HG02763 (cell line): ENCODE measurements at regions not wholly inside any gene's neighbourhood (a gene's known extent, or its start where the extent isn't known, plus 50 kb on each side); places are given as distances from the start of the nearest gene placed in this dataset.

Experiments
- ATAC-seq: cut with Tn5 transposase; IDR thresholded peaks from one replicate; pipeline ENCODE4 v1.9.1; 2021; ENCODE audit warnings: mild to moderate bottlenecking, moderate library complexity; ENCODE audit not compliant: unreplicated experiment

DNA sequence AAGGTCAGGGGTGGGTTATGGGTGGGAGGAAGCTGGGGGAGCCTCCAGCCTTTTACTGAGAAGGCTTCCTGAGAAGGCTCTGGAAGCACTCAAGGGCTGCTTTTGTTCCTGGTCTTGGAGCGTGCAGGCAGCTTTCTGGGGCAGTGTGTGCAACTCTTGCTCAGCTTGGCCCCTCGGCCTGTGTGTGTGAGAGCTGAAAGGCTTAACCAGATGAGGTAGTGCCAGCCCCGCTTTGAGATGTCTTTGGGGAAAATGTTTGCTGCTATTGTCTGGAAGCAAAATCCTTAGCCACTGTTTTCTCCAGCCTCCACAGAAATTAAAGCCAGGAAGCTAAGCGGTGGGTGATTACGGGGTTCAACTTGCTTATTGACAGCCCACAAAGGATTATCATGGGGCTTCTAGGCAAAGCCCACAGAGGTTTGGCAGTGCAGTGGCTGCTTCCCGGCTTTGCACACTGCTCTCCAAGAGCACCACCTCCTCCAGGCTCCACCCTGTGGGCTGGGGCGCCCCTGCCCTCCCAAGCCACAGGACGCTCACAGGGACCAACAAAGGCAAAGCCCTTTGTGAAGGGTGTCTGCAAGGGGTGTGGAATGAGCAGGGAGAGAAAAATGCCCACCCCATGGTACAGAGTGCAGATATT, 121.7 kb upstream of the TLE3 start:
- no peak for ATAC-seq

DNA sequence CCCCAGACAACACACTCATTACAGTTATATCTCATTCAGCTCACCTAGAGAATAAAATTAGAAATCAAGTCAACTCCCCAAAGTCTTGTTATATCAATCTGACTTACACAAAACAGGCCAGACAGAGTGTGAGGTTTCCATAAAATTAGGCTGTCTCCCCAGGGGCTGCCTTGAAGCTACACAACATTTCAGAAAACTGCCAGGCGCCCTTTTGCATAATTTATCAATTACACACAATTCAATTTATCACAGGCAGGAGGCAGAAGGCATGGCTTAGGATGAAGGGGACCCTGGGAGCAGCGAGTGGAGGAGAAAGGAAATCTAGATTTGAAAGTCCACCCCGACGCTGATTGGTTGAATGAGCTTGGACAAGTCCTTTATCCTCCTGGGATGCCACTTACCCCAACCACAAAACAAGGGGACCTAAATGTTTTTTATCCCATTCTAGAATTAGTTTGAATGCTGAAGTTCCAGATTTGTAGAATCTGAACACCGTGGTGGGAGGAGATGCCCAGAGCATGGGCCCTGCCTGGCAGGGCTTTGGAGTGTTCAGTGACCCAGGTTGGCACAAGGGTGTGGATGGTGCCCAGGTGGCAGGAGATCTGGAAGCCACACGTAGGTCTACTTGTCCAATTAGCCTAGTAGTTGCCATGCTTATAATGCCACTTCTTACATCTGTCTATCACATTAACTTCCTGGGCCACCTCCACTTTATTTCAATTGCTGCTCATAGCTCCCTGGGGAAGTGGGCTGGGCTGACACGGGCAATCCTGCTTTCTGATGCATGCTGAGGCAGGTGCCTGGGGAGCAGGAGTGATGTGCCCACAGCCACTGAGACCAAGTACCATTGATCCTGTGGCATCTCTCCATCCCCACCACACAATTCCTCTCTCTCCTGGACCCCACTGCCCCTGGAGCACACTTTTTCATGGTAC, 119.8 kb upstream of the TLE3 start:
- ATAC-seq = no peak

DNA sequence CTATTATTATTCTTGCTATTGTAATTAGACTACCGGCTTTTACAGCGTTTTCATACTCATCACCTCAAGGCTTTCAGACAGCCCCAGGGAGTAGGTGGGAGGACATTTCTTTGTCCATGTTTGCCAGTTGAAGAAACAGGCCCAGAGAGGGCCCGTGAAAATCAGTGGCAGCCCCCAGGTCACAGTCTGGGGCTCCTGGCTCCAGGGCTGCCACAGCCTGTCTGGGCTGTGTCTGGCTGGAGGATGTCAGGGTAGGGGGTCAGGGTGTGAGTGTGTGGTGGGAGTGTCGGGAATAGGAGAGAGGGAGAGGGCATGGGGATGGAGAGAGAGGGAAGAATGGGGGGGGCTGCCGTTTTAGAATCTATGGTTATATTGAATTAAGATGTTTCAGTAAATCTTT, 118.2 kb upstream of the TLE3 start:
- no peak for ATAC-seq

DNA sequence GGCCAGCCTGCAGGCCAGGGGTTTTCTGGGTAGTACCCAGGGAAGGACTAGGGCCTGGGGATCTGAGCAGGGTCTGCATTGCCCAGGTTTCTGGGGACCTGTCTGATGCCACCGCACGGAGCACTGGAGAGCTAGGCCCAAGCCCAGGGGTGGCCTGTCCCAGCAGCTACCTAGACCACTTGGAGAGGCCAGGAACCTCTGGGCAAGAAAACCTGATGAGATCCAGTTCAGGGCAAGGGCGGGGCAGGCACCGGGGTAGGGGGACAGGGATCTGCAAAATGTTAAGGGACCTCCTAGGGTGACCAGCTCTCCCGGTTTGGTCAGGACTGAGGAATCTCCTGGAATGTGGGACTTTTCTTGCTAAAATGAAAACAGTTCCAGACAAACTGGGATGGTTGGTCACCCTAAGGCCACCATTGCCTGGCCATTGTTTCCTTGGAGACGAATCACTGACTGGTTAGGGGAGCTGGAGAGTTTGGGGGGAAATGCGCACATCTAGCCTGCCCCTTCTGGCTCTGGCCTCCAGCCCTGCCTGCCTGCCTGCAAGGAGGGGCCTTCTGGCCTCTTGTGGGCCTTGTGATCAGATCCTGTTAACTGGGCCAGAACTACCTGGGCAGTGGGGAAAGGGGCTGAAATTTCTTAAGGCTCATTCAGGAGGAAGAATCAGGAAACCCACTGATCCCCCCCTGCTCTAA, 117.4 kb upstream of the TLE3 start:
- ATAC-seq = no peak

DNA sequence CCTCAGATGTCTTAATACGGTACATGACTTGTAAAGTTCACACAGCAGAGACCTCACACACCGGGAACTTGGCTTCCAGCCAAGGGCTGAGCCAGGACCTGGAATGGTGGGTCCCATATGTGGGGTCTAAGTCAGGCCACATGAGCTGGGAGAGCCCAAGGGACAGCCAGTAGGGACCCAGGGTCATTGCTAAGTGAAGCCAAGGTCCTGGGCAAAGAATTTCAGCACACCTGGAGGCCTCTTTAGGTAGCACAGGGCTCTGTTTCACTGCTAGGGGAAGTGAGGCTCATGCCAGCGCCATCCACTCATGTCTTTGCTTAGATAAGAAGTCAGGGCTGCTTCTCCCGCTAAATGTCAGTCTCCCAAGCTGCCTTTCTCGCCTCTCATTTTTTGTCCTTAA, 116.6 kb upstream of the TLE3 start:
- no peak for ATAC-seq

DNA sequence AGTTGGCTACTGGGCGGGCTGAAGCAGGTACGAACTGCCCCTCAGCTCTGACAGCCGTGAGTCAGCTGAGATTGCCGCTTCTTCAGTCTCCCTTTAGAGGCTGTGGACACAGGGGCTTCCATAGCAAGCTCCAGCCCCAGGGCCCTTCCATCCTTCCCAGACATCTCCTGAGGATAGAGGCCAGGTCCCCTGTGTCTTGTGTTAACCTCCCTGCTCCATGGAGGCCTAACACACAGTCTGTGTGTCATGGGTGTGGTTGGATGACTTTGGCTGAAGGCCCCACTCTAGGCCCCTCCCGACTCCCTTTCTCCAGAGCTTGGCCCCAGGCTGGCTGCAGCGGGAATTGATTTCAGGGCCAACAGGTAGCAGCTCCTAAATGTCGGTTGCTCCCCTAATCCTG, 116.1 kb upstream of the TLE3 start:
- ATAC-seq = no peak

DNA sequence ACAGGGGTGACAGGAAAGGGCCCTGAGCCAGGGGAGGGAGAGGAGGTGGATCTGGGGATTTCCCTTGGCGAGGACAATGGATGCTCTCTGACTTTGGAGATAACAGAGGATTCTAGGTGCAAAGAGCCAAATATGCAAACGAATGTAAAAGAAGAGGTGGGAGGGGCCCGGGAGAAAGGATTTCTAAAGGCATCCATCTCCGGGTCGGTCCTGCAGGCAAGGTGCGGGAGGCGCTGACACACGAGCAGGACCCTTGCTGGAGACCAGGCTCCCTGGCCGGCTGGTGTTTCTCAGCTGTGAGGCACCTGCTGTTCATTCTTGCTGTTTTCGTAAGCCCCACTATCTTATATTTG, 115.2 kb upstream of the TLE3 start:
- ATAC-seq = no peak

DNA sequence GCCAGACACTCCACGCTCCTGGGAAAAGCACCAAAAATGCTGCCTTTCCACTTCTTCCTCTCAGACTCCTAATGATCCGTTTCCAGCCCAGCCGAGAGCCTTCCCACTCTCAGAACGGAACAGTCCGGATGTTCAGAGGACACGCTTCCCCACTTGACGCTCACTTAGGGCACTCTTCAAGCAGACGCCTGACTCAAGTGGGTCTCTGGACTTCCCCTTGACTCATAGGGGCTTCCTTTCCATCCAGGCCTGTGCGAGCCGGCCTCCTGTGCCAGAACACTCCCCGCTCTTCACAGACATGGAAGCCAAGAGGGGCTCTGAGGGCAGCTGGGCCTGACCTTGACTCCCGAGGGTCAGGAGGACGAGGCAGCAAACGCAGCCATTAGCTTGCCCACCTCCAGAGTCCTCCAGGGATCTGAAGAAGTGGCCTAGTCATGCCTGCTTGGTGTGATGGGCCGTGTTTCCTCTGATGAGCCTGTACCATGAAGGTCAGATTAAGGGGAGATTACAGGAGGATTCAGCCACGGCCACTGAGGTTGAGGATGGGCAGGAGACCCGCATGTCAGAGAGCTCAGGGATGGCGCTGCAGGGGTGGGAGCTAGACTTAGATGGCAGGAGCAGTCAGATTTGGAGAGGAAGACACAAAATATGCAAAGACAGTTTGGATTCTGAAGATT, 114.7 kb upstream of the TLE3 start:
- ATAC-seq = no peak

DNA sequence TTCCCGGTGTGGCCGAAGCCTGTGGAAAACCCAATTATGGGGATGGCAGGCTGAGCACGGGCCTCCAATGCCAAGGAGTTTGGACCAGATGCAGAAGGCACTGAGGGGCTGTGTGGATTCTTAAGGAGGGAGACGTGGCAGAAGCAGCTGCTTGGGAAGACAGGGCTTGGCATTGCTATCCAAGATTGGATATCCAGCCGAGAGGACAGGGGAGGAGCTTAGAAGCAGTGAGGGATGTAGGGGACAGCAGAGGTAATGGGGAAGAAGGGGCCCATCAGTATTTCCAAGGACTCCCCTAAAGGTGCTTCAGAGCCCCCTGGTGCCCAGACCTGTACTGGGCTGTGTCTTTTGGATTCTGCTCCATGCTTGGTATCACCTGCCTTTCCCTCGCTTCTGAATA, 112.8 kb upstream of the TLE3 start:
- no peak for ATAC-seq

DNA sequence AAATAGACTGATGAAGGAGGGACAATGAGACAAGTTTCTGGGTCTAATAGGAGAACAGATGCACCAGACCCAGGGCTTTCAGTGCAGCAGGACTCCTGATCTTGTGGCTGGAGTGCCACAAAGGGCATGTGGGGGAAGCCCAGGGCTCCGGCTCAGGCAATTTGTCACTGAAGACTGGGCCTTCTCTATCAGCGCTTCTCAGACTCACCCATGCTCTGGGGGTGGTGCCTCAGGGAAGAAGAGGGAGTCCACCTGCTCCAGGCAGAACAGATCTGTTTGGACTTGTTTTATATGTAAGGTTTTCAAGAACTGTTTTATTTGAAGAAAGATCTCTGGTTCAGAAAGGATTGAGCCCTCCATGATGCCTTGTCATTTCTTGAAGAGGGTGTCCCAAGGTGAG, 112.4 kb upstream of the TLE3 start:
- no peak for ATAC-seq

DNA sequence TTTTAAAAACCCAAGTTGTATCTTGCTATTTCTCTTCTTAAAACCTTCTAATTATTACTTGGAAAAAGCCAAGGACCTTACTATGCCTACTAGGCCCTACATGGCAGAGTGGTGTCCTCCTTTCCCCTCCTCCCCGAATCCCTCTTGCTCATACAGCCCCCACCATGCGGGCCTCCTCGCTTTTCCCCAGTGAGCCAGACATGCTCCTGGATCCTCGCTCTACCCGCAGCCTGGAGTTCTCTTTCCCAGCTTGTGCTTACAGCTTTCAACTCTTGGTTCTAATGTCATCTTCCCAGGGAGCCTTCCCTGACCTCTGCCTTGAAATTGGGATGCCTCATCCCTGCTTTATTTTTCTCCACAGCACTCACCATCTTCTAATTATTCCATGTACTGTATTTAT, 111.8 kb upstream of the TLE3 start:
- no peak for ATAC-seq

DNA sequence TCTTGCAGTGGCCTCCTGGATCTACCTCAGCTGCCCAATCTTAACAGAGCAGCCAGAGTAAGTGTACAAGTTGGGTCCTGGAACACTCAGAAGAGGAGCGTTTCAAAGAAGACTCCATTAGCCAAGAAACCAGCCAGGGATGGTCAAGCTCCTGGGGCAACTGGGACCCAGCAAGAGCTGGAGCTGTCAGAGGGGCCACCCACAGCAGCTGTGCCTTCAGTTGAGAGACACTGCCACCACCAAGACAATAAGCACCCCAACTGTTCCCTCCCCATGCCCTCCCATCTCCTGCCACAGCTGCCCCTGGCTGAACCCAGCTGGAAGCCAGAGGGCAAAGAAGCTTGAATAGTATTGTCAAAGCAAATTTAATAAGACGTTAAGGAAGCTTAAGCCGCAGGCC, 110.6 kb upstream of the TLE3 start:
- no peak for ATAC-seq

DNA sequence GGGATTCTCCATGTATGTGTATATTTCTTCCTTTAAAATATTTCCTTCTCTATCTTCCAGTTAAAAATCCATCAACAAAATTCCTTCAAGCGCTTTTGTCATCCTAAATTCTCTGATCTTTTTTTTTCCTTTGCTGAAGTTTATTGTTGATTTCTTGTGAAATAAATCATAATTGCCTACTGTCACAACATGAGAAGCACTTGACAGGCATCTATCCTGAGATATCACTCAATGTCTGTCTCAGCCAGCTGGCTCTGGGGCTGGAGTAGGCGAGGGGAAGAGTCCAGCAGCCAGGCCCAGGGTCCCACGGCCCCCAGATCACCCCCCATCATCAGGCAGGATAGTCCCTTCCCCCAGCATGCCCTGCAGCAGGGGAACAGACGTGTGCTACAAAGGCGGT, 109.0 kb upstream of the TLE3 start:
- ATAC-seq = no peak

DNA sequence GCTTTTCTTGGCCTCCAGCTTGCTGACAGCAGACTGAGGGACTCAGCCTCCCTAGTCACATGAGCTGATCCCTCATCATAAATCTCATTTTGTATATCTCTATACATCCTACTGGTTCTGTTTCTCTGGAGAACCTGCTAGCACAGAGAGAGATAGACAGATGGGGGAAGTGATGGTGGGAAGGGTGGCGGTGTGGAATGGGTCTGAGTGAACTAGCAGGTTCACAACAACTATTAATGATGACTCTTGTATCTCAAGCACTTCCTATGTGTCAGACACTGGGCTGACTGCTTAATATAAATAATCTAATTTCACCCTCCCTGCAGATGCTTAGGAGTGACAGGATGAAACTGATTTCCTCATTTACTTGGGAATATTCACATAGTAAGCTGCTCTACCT, 106.9 kb upstream of the TLE3 start:
- no peak for ATAC-seq

DNA sequence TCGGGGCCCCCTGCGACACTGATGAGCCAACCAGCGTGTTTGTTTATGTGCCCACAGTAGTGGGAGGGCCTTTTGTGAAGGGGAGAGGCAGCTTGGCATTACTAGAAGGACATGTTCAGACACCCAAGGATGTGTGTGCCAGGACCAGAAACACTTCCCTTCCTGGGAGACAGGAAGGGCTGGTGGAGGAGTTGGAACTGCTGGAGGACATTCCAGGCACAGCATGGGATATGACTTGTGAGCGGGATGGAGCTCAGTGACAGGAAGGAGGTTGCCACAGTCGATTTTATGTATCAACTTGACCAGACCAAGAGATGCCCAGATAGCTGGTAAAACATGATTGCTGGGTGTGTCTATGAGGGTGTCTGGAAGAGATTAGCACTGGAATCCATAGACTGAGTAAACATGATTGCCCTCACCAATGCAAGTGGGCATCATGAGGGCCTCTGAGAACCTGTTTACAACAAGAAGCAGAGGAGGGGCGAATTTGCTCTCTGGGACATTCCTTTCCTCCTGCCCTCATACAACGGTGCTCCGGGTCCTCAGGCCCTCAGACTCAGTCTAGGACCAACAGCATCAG, 106.4 kb upstream of the TLE3 start:
- no peak for ATAC-seq

DNA sequence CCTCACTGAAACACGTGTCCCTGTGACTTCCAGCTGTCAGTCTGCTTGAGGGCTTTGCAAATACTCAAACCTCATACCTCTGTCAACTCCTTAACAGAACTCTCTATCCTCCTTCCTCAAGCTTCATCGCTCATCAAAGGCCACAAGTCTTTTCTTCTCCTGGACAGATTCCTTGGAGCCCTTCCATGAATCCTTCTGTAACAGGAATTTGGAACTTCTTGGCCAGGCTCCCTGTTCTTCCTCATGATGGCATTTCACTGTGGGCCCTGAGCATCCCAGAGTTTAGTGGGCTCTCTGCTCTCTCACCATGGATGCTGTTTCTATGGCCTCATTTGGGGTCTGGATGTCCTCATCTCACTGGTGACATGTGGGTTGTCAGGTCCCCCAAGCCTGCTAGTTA, 105.0 kb upstream of the TLE3 start:
- no peak for ATAC-seq

DNA sequence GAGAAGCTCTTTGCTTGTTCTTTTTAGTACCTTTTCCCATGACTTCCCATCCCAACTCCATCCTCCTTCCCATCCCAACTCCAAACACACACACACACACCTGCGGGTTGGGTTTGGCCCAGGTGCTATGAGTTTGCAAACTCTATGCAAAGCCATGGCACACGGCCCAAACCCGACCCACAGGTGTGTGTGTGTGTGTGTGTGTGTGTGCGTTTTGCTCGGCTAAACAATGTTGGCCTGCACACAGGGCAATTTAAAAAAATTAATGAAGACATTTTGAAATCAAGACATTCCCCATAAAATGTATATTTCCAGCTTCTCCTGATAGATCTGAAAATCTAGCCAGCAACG, 103.7 kb upstream of the TLE3 start:
- ATAC-seq = no peak

DNA sequence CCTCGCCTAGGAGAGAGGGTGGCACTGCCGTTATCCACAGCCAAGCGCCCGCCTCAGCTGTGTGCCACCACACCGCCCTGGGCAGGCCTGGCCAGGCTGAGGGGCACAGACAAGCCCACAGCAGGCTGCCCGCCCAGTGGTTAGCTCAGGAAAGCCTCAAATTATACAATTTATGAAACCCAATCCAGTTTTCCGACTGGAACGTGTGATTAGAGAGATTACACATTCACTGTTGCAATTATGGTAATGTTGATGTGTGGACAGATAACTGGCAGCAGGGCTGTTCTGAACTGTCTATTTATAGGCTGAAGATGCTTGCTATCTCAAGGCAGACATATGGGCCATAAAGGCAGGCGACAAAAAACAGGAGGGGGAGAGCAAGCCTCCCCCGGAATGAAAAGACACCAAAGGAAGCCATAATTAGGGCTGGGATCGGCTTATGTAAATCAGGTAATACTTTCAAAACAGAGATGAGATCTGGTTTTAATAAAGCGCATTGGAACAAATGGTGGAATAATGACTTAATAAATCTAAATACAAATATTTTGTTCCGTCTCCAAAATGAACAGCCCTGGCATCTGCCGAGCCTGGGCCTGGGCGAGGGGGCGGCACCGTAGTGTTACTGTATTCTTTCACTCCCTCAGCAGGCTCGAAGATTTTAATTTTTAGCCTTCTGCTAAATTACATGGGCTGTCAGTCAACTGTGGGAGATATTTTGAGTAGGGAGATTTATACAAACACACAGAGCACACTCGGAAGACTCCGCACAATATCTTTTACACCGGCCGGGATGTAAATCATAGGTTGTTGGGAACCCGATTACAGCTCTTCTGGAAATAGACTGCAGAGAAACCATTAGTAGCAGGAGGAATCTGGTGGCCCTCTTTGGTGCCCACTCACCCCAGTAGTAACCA, 103.1 kb upstream of the TLE3 start:
- no peak for ATAC-seq

DNA sequence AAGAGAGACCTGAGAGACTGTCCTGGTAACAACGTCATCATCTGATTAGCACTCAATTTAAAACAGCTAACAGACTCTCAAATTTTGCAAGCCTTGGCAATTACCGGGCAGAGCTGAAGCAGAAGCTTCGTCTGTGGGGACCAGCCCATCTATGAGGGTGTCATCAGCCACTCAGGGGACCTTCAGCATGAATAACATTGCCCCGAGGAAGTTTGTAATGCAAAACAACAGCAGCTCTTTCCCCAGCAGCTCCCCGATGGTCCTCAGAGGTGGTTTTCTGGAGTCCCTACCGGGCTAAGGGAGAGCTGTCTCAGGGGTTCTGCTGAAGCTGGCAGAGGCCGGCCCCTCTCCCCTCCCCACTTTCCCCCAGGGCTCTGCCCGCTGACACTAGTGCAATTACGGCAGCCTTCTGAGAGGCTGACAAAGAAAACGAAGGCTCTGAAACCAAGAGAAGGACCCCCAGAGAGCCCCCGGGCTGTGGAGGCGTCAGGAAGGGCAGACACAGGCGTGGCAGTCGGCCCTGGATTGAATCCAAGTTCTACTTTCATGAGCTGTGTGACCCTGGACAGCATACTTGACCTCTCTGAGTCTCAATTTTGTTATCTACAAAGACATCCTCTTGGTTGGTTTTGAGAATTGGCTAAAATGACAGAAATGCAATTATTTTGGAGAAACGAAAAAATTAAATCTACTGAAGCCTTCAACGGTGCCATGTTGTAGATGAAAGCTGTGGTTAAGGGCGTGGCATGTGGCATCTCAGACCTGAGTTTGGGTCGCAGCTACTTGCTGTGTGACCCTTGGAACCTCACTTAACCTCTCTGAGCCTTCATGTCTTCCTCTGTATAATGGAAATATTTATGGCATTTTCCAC, 102.1 kb upstream of the TLE3 start:
- ATAC-seq = no peak
